Panc1 (cell line): ENCODE measurements at regions not wholly inside any gene's neighbourhood (a gene's known extent, or its start where the extent isn't known, plus 50 kb on each side); places are given as distances from the start of the nearest gene placed in this dataset.

Experiments used
- ATAC-seq: fragments of 200-7000 bp; cut with Tn5 transposase; 2 replicates; pipeline ENCODE4 v1.9.1; 2020; ENCODE audit warnings: mild to moderate bottlenecking, moderate library complexity
- BruUV-seq: library from RNA; stranded (reverse); fragments of 400-500 nt; replicated peaks from 2 replicates; lab custom pipeline; 2021; lab: Mats Ljungman, UMichigan
- CTCF ChIA-PET: fragments of 300-600 bp; sonication (Branson Sonifier 250); formaldehyde crosslinking; loops from one replicate; lab custom pipeline; 2022; ENCODE audit warnings: antibody characterized with exemption; lab: Charles Lee
- POLR2A ChIA-PET: fragments of 300-600 bp; sonication (Branson Sonifier 250); formaldehyde crosslinking; loops from one replicate; lab custom pipeline; 2022; ENCODE audit warnings: antibody characterized with exemption; lab: Charles Lee
- DNase-seq: peaks from one replicate; pipeline ENCODE4 v3.0.0-alpha.2; 2010; ENCODE audit warnings: low read depth, low spot score
- H3K27ac ChIP-seq: 2 replicates; pipeline ENCODE4 v1.5.1; 2011; ENCODE audit warnings: mild to moderate bottlenecking, low read length, inconsistent platforms
- H3K27me3 ChIP-seq: fragments of 200-500 bp; sonication (Bioruptor generic); 2 replicates; pipeline ENCODE4 v1.6.0; 2014; ENCODE audit warnings: low read length, inconsistent platforms; ENCODE audit not compliant: control insufficient read depth, insufficient read depth
- H3K36me3 ChIP-seq: fragments of 200-500 bp; sonication (Bioruptor generic); 2 replicates; pipeline ENCODE4 v1.5.1; 2014; ENCODE audit warnings: inconsistent platforms, mild to moderate bottlenecking, low read length, moderate library complexity; ENCODE audit not compliant: control insufficient read depth, insufficient read depth
- H3K4me1 ChIP-seq: 2 replicates; pipeline ENCODE4 v1.5.1; 2011; ENCODE audit warnings: inconsistent platforms, mild to moderate bottlenecking, low read length, moderate library complexity; ENCODE audit not compliant: control insufficient read depth, insufficient read depth
- H3K4me3 ChIP-seq, 2 experiments: 2 replicates each; pipeline ENCODE4 v1.5.1; 2011 to 2012; ENCODE audit warnings: low read depth in 2 of 2, low read length in 2 of 2, mild to moderate bottlenecking in 2 of 2, inconsistent platforms in 1 of 2, moderate library complexity in 1 of 2
- H3K9me3 ChIP-seq: fragments of 200-500 bp; sonication (Bioruptor generic); 2 replicates; pipeline ENCODE4 v1.5.1; 2014; ENCODE audit warnings: low read depth, mild to moderate bottlenecking, inconsistent platforms, low read length, moderate library complexity; ENCODE audit not compliant: control insufficient read depth, insufficient read depth
- POLR2AphosphoS5 ChIP-seq: IDR thresholded peaks from 2 replicates; pipeline ENCODE4 v1.6.1; 2012; ENCODE audit warnings: mild to moderate bottlenecking, low read depth, low read length, moderate library complexity
- REST ChIP-seq, 2 experiments: IDR thresholded peaks; 2 replicates each; pipeline ENCODE4 v1.6.1; 2011 to 2012; ENCODE audit warnings: low read depth in 2 of 2, control low read depth in 1 of 2, low read length in 1 of 2, mild to moderate bottlenecking in 1 of 2, moderate library complexity in 1 of 2; ENCODE audit not compliant: insufficient read depth in 1 of 2
- SIN3A ChIP-seq: IDR thresholded peaks from 2 replicates; pipeline ENCODE4 v1.6.1; 2012; ENCODE audit warnings: low read depth, mild to moderate bottlenecking, low read length, moderate library complexity, borderline replicate concordance; ENCODE audit not compliant: insufficient read depth
- TCF7L2 ChIP-seq: IDR thresholded peaks from 2 replicates; pipeline ENCODE4 v1.6.1; 2011; ENCODE audit warnings: mild to moderate bottlenecking, low read depth, low read length, inconsistent platforms
- in situ Hi-C: cut with HindIII; loops from 2 replicates; pipeline ENCODE4 v1.10.0; 2016; ENCODE audit warnings: low sequenced_read_pairs, low pct_unique_long_range_greater_than_20kb
- intact Hi-C: fragments of 100-400 bp; cut with micrococcal nuclease; formaldehyde crosslinking; loops from one replicate; pipeline ENCODE4 v1.10.0; 2022; ENCODE audit not compliant: unreplicated experiment
- TF ChIP-seq, protein P1 (sequence below): fragments of 450-650 bp; IDR thresholded peaks from 2 replicates; pipeline ENCODE4 v1.5.1; 2017; ENCODE audit warnings: mild to moderate bottlenecking

- no peak overlapping the region for H3K4me3 ChIP-seq
- DNase-seq: no peak
- TF ChIP-seq SIN3A (no peak), POLR2AphosphoS5 (no peak), REST (IDR thresholded peaks at IDR 0.05; ENCODE audit: insufficient read depth in 1 of 2, low read depth in 2 of 2, low read length in 1 of 2) (no peak)
- TF ChIP-seq, protein P1, sequence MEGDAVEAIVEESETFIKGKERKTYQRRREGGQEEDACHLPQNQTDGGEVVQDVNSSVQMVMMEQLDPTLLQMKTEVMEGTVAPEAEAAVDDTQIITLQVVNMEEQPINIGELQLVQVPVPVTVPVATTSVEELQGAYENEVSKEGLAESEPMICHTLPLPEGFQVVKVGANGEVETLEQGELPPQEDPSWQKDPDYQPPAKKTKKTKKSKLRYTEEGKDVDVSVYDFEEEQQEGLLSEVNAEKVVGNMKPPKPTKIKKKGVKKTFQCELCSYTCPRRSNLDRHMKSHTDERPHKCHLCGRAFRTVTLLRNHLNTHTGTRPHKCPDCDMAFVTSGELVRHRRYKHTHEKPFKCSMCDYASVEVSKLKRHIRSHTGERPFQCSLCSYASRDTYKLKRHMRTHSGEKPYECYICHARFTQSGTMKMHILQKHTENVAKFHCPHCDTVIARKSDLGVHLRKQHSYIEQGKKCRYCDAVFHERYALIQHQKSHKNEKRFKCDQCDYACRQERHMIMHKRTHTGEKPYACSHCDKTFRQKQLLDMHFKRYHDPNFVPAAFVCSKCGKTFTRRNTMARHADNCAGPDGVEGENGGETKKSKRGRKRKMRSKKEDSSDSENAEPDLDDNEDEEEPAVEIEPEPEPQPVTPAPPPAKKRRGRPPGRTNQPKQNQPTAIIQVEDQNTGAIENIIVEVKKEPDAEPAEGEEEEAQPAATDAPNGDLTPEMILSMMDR: no peak
- H3K36me3 ChIP-seq: no peaks in the 10 kb centered on the region
- no peaks in the 10 kb centered on the region for H3K4me1 ChIP-seq
- H3K27ac ChIP-seq: no peak overlapping the region
- in situ Hi-C loops (no loop called here), intact Hi-C loops (no loop called here)
- no peak for ATAC-seq
- CTCF ChIA-PET: no interaction called here
- H3K27me3 ChIP-seq: peaks cover 3% of the 10 kb centered on the region; the same call in 1 of the 2 replicates
- no peaks in the 10 kb centered on the region for H3K9me3 ChIP-seq
- BruUV-seq: no TSS peak
- POLR2A ChIA-PET: no interaction called here
Observed at GRCh38 chr1:63142001-63142400, 180.4 kb upstream of the FOXD3 start.

GRCh38 chr1:63143482-63143881, 178.9 kb upstream of the FOXD3 start:
- in situ Hi-C loops: no loop called here
- ATAC-seq: no peak

More at GRCh38 chr1:63143482-63143881, 178.9 kb upstream of the FOXD3 start:
- H3K27ac ChIP-seq: no peak overlapping the region
- H3K4me3 ChIP-seq: no peak overlapping the region
- H3K36me3 ChIP-seq: no peaks in the 10 kb centered on the region
- intact Hi-C loops: no loop called here
- no peaks in the 10 kb centered on the region for H3K4me1 ChIP-seq
- no peak for DNase-seq
- ChIA-PET CTCF (no interaction called here), POLR2A (no interaction called here)
- peaks cover 3% of the 10 kb centered on the region; the same call in 1 of the 2 replicates for H3K27me3 ChIP-seq
- TF ChIP-seq POLR2AphosphoS5: no peak
- TF ChIP-seq, protein P1: no peak
- TF ChIP-seq SIN3A: no peak
- TF ChIP-seq TCF7L2: no peak
- no peak for TF ChIP-seq REST (IDR thresholded peaks at IDR 0.05; ENCODE audit: insufficient read depth in 1 of 2, low read depth in 2 of 2, low read length in 1 of 2)
- no peaks in the 10 kb centered on the region for H3K9me3 ChIP-seq
- no TSS peak for BruUV-seq
